K562 (cell line): ENCODE measurements at regions not wholly inside any gene's neighbourhood (a gene's known extent, or its start where the extent isn't known, plus 50 kb on each side); places are given as distances from the start of the nearest gene placed in this dataset.

Experiments
- ATAC-seq: fragments of 200-7000 bp; cut with Tn5 transposase; 3 replicates; pipeline ENCODE4 v1.9.1; 2020; ENCODE audit warnings: moderate library complexity
- BruUV-seq: library from RNA; stranded (reverse); fragments of 400-500 nt; replicated peaks from 2 replicates; lab custom pipeline; 2021; lab: Mats Ljungman, UMichigan
- CTCF ChIA-PET: fragments of 300-600 bp; formaldehyde crosslinking; extraction: SDS; loops from one replicate; lab custom pipeline; 2021; ENCODE audit warnings: low intra/inter-chr PET ratio; lab: Yijun Ruan, JAX
- POLR2A ChIA-PET: fragments of 300-600, 350-650 bp; sonication (Branson Sonifier 250); formaldehyde crosslinking; extraction: SDS; loops from one replicate; lab custom pipeline; 2021; ENCODE audit warnings: antibody characterized with exemption, inconsistent platforms; lab: Yijun Ruan, JAX
- DNase-seq, 4 experiments: peaks; one replicate each; pipeline versions ENCODE4 v3.0.0 to v3.0.0-alpha.2; 2011 to 2018; ENCODE audit warnings: low spot score in 3 of 4, mixed read lengths in 3 of 4; ENCODE audit errors: extremely low read depth in 1 of 4
- FAIRE-seq: peaks from 2 replicates; lab custom pipeline; 2011; peaks lifted over from hg19 to GRCh38; lab: Jason Lieb, UNC
- H2AFZ ChIP-seq: 2 replicates; pipeline ENCODE4 v1.6.0; 2011; ENCODE audit warnings: low read depth, low read length, control low read depth, inconsistent platforms
- H3K27ac ChIP-seq: fragments of 200-600 bp; 3 replicates; pipeline ENCODE4 v1.8.0; 2011; ENCODE audit warnings: low read depth, mild to moderate bottlenecking, control low read depth, inconsistent platforms, low read length, moderate library complexity, mixed read lengths; ENCODE audit errors: extremely low read depth
- H3K27me3 ChIP-seq, 2 experiments: fragments of 300-600 bp in 1 of 2; 2 replicates in 1 of 2; 3 replicates in 1 of 2; pipeline versions ENCODE4 v1.6.0 to v1.8.0; 2011; ENCODE audit warnings: inconsistent platforms in 2 of 2, low read length in 2 of 2, mild to moderate bottlenecking in 1 of 2, mixed read lengths in 1 of 2, moderate library complexity in 1 of 2; ENCODE audit not compliant: control insufficient read depth in 2 of 2, insufficient read depth in 2 of 2
- H3K36me3 ChIP-seq: fragments of 300-600 bp; 3 replicates; pipeline ENCODE4 v1.8.0; 2011; ENCODE audit warnings: mild to moderate bottlenecking, low read length, inconsistent platforms; ENCODE audit not compliant: control insufficient read depth, insufficient read depth
- H3K4me1 ChIP-seq, 2 experiments: fragments of 200-600 bp in 1 of 2; replicated peaks in 1 of 2; 2 replicates in 1 of 2; 3 replicates in 1 of 2; pipeline versions ENCODE4 v1.5.1 to v1.8.0; 2011; ENCODE audit warnings: inconsistent platforms in 2 of 2, low read length in 2 of 2, mild to moderate bottlenecking in 1 of 2, mixed read lengths in 1 of 2, moderate library complexity in 1 of 2; ENCODE audit not compliant: control insufficient read depth in 2 of 2, insufficient read depth in 2 of 2
- H3K4me2 ChIP-seq: 2 replicates; pipeline ENCODE4 v1.6.1; 2011; ENCODE audit warnings: low read length, control low read depth, inconsistent platforms, mixed read lengths; ENCODE audit not compliant: insufficient read depth
- H3K4me3 ChIP-seq: fragments of 200-600 bp; sonication (generic), shearing (Covaris generic); 2 replicates; pipeline ENCODE4 v1.5.1; 2016; ENCODE audit warnings: control low read depth, inconsistent platforms
- H3K79me2 ChIP-seq: fragments of 200-600 bp; 3 replicates; pipeline ENCODE4 v1.8.0; 2011; ENCODE audit warnings: low read length, inconsistent platforms; ENCODE audit not compliant: control insufficient read depth, insufficient read depth
- H3K9ac ChIP-seq, 2 experiments: 2 replicates each; pipeline versions ENCODE4 v1.6.0 to v1.6.1; 2011; ENCODE audit warnings: low read depth in 2 of 2, low read length in 2 of 2, control low read depth in 1 of 2, inconsistent platforms in 1 of 2, mild to moderate bottlenecking in 1 of 2, mixed read lengths in 1 of 2; ENCODE audit not compliant: insufficient read depth in 1 of 2
- H3K9me1 ChIP-seq: one replicate; pipeline ENCODE4 v1.6.0; 2011; ENCODE audit warnings: inconsistent platforms, mild to moderate bottlenecking, low read length, moderate library complexity; ENCODE audit not compliant: control insufficient read depth, insufficient read depth
- H3K9me3 ChIP-seq: replicated peaks from 2 replicates; pipeline ENCODE4 v1.5.1; 2011; ENCODE audit warnings: low read depth, low read length, inconsistent platforms; ENCODE audit not compliant: control insufficient read depth, insufficient read depth
- H4K20me1 ChIP-seq: replicated peaks from 2 replicates; pipeline ENCODE4 v1.6.1; 2011; ENCODE audit warnings: low read length, inconsistent platforms, mixed read lengths; ENCODE audit not compliant: control insufficient read depth, insufficient read depth
- AFF4 ChIP-seq: sonication (generic); formaldehyde crosslinking; IDR thresholded peaks from 2 replicates; pipeline ENCODE4 v1.8.0; 2023; ENCODE audit warnings: mild to moderate bottlenecking, missing genetic modification reagents
- BRF1 ChIP-seq: IDR thresholded peaks from 3 replicates; pipeline ENCODE4 v1.6.1; 2011; ENCODE audit warnings: borderline replicate concordance, mild to moderate bottlenecking; ENCODE audit not compliant: insufficient read length; ENCODE audit errors: extremely low read depth
- CEBPB ChIP-seq: fragments of 450-650 bp; IDR thresholded peaks from 2 replicates; pipeline ENCODE4 v1.6.1; 2016; ENCODE audit warnings: missing genetic modification characterization, missing compliant biosample characterization
- CGGBP1 ChIP-seq: fragments of 250-450 bp; sonication (Bioruptor Pico); IDR thresholded peaks from 2 replicates; pipeline ENCODE4 v1.9.0; 2021; ENCODE audit warnings: mild to moderate bottlenecking
- EGR1 ChIP-seq: fragments of 450-650 bp; conservative IDR thresholded peaks from 2 replicates; pipeline ENCODE4 v1.6.1; 2017; ENCODE audit warnings: mild to moderate bottlenecking
- JUNB ChIP-seq: fragments of 450-650 bp; formaldehyde crosslinking; conservative IDR thresholded peaks from 2 replicates; pipeline ENCODE4 v1.4.0; 2020; ENCODE audit warnings: mild to moderate bottlenecking
- JUND ChIP-seq, 2 experiments: IDR thresholded peaks; 2 replicates in 1 of 2; 3 replicates in 1 of 2; pipeline ENCODE4 v1.6.1; 2011; ENCODE audit warnings: borderline replicate concordance in 2 of 2, low read depth in 2 of 2, low read length in 2 of 2, improper control_type of control experiment in 1 of 2, missing biosample characterization in 1 of 2, missing genetic modification characterization in 1 of 2, missing genetic modification reagents in 1 of 2
- SIN3B ChIP-seq: fragments of 450-650 bp; IDR thresholded peaks from 2 replicates; pipeline ENCODE4 v1.6.1; 2017; ENCODE audit warnings: low read depth, mild to moderate bottlenecking, moderate library complexity
- SNAPC5 ChIP-seq: fragments of 250-450 bp; sonication (Bioruptor Pico); IDR thresholded peaks from 2 replicates; pipeline ENCODE4 v1.8.0; 2021; ENCODE audit warnings: moderate library complexity, mild to moderate bottlenecking, inconsistent platforms
- TBP ChIP-seq: optimal IDR thresholded peaks from 2 replicates; pipeline ENCODE3; 2011; ENCODE audit warnings: low read depth, low read length, improper control_type of control experiment
- TFAP4 ChIP-seq: sonication (generic); formaldehyde crosslinking; IDR thresholded peaks from 2 replicates; pipeline ENCODE4 v1.8.0; 2022; ENCODE audit warnings: missing genetic modification reagents, mild to moderate bottlenecking, moderate library complexity, borderline replicate concordance
- XRCC4 ChIP-seq: IDR thresholded peaks from one replicate; pipeline ENCODE4 v1.6.1; 2011; ENCODE audit not compliant: insufficient read depth, insufficient read length; ENCODE audit errors: extremely low read depth
- ZNF263 ChIP-seq: sonication (generic); formaldehyde crosslinking; IDR thresholded peaks from 2 replicates; pipeline ENCODE4 v1.8.0; 2022; ENCODE audit warnings: mild to moderate bottlenecking, missing genetic modification reagents, borderline replicate concordance
- ZNF512 ChIP-seq: IDR thresholded peaks from 2 replicates; pipeline ENCODE4 v1.6.1; 2016; ENCODE audit warnings: missing genetic modification characterization, missing compliant biosample characterization
- ZNF75A ChIP-seq: fragments of 450-650 bp; formaldehyde crosslinking; IDR thresholded peaks from 2 replicates; pipeline ENCODE4 v1.4.0; 2020; ENCODE audit warnings: mild to moderate bottlenecking
- ZNF780A ChIP-seq: fragments of 250-450 bp; sonication (Bioruptor Pico); IDR thresholded peaks from 2 replicates; pipeline ENCODE4 v1.5.0; 2021; ENCODE audit warnings: mild to moderate bottlenecking
- WGBS: fragments of 100-300 bp; shearing (Covaris generic); methylation state at CpG from one replicate; pipeline ENCODE4 v1.1.6; 2016; ENCODE audit warnings: low coverage, mixed read lengths; ENCODE audit not compliant: insufficient coverage; ENCODE audit errors: missing lambda C conversion rate; 5-methylcytosine and 5-hydroxymethylcytosine counted together
- in situ Hi-C: fragments of 300-500 bp; cut with MboI; formaldehyde crosslinking; loops from 4 replicates; pipeline ENCODE4 v1.15.0; 2018; ENCODE audit warnings: inconsistent platforms, mixed read lengths
- intact Hi-C: fragments of 100-400 bp; cut with micrococcal nuclease; formaldehyde crosslinking; loops from 2 replicates; pipeline ENCODE4 v1.14.2; 2022

- Histone ChIP-seq H3K9me3 (no peaks in the 10 kb centered on the region), H3K4me3 (no peak overlapping the region), H3K4me1 (no peaks in the 10 kb centered on the region), H2AFZ (no peak overlapping the region), H4K20me1 (no peaks in the 10 kb centered on the region), H3K27me3 (no peaks in the 10 kb centered on the region), H3K27ac (no peak overlapping the region), H3K79me2 (no peaks in the 10 kb centered on the region), H3K9ac (no peak overlapping the region), H3K4me2 (no peak overlapping the region), H3K9me1 (no peaks in the 10 kb centered on the region), H3K36me3 (no peaks in the 10 kb centered on the region)
- no peak for ATAC-seq
- in situ Hi-C loops (no loop called here), intact Hi-C loops (no loop called here)
- DNase-seq: no peak
- POLR2A ChIA-PET: no interaction called here
- 3% methylated on average over 2 of the region's 4 CpGs for WGBS
- BruUV-seq: no TSS peak
- CTCF ChIA-PET: no interaction called here
- no peak for FAIRE-seq
- TF ChIP-seq SNAPC5: no peak
- no peak for TF ChIP-seq ZNF263 (CRISPR knock-in tag)
- no peak for TF ChIP-seq JUND (IDR thresholded peaks at IDR 0.05; ENCODE audit: borderline replicate concordance, low read depth, low read length)
- no peak for TF ChIP-seq JUND (tag; IDR thresholded peaks at IDR 0.05; ENCODE audit: borderline replicate concordance, low read depth, low read length)
- TF ChIP-seq ZNF780A (CRISPR knock-in tag): no peak
- TF ChIP-seq EGR1: no peak
- no peak for TF ChIP-seq TBP
- TF ChIP-seq ZNF75A (CRISPR knock-in tag): no peak
- no peak for TF ChIP-seq CGGBP1 (CRISPR knock-in tag)
- no peak for TF ChIP-seq TFAP4 (CRISPR knock-in tag)
- TF ChIP-seq BRF1: no peak
- no peak for TF ChIP-seq XRCC4
- no peak for TF ChIP-seq SIN3B
- no peak for TF ChIP-seq JUNB (CRISPR knock-in tag)
- TF ChIP-seq CEBPB (tag): no peak
- no peak for TF ChIP-seq AFF4 (CRISPR knock-in tag)
- no peak for TF ChIP-seq ZNF512 (tag)
These were observed 791.0 kb downstream of the TMTC2 start for GRCh38 chr12:83477696-83478095.
